GM21390 (cell line): ENCODE measurements at regions not wholly inside any gene's neighbourhood (a gene's known extent, or its start where the extent isn't known, plus 50 kb on each side); places are given as distances from the start of the nearest gene placed in this dataset.

ENCODE experiments used
- ATAC-seq: cut with Tn5 transposase; IDR thresholded peaks from one replicate; pipeline ENCODE4 v1.9.1; 2021; ENCODE audit not compliant: unreplicated experiment

- no peak for ATAC-seq
These were observed 672.8 kb upstream of the ID2 start for GRCh38 chr2:8009010-8009597.

GRCh38 chr2:8015848-8016600 is 665.8 kb upstream of the ID2 start:
- ATAC-seq = no peak

- no peak for ATAC-seq
These were observed 665.2 kb upstream of the ID2 start for GRCh38 chr2:8016688-8017087.

GRCh38 chr2:8018956-8019355 is 662.9 kb upstream of the ID2 start:
- no peak for ATAC-seq

- ATAC-seq = no peak
These were observed 661.9 kb upstream of the ID2 start for GRCh38 chr2:8019934-8020333.

- ATAC-seq = no peak
These were observed 659.9 kb upstream of the ID2 start for GRCh38 chr2:8021921-8022320.

GRCh38 chr2:8022908-8023640 is 658.8 kb upstream of the ID2 start:
- ATAC-seq = peak; percentile 86

GRCh38 chr2:8024506-8024905 is 657.4 kb upstream of the ID2 start:
- no peak for ATAC-seq

- no peak for ATAC-seq
These were observed 655.5 kb upstream of the ID2 start for GRCh38 chr2:8026381-8026780.

GRCh38 chr2:8027387-8027786 is 654.5 kb upstream of the ID2 start:
- no peak for ATAC-seq

GRCh38 chr2:8028036-8028435 is 653.8 kb upstream of the ID2 start:
- no peak for ATAC-seq

- no peak for ATAC-seq
These were observed 653.4 kb upstream of the ID2 start for GRCh38 chr2:8028436-8028835.

GRCh38 chr2:8028981-8029380 is 652.9 kb upstream of the ID2 start:
- no peak for ATAC-seq

- no peak for ATAC-seq
These were observed 651.1 kb upstream of the ID2 start for GRCh38 chr2:8030573-8031303.

GRCh38 chr2:8031370-8031769 is 650.5 kb upstream of the ID2 start:
- ATAC-seq = no peak

- no peak for ATAC-seq
These were observed 648.2 kb upstream of the ID2 start for GRCh38 chr2:8033546-8034096.

- ATAC-seq = peak; percentile 86
These were observed 645.5 kb upstream of the ID2 start for GRCh38 chr2:8036366-8036765.

GRCh38 chr2:8039732-8040131 is 642.1 kb upstream of the ID2 start:
- no peak for ATAC-seq

GRCh38 chr2:8043295-8043694 is 638.6 kb upstream of the ID2 start:
- ATAC-seq = no peak

- no peak for ATAC-seq
These were observed 637.7 kb upstream of the ID2 start for GRCh38 chr2:8044046-8044594.

- no peak for ATAC-seq
These were observed 636.7 kb upstream of the ID2 start for GRCh38 chr2:8045081-8045614.
